Neural cell (in vitro differentiated cells): ENCODE measurements at regions not wholly inside any gene's neighbourhood (a gene's known extent, or its start where the extent isn't known, plus 50 kb on each side); places are given as distances from the start of the nearest gene placed in this dataset.

Experiments
- H2AFZ ChIP-seq: fragments of 200-600, 300-800 bp; sonication (generic), shearing (Covaris generic); 2 replicates; pipeline ENCODE4 v1.6.0; 2014; ENCODE audit warnings: low read depth, mild to moderate bottlenecking, antibody characterized with exemption, low read length, moderate library complexity
- H3F3A ChIP-seq: fragments of 200-600 bp; shearing (Covaris generic); 2 replicates; pipeline ENCODE4 v1.6.1; 2016; ENCODE audit warnings: mild to moderate bottlenecking, moderate library complexity, mixed read lengths, antibody characterized with exemption, low read length; ENCODE audit not compliant: insufficient read depth, poor library complexity, severe bottlenecking
- H3K27ac ChIP-seq: fragments of 200-600, 300-800 bp; sonication (generic), shearing (Covaris generic); 2 replicates; pipeline ENCODE4 v1.5.1; 2014; ENCODE audit warnings: mild to moderate bottlenecking, low read length, moderate library complexity
- H3K27me3 ChIP-seq: fragments of 300-800, 200-600 bp; sonication (generic), shearing (Covaris generic); 2 replicates; pipeline ENCODE4 v1.6.0; 2014; ENCODE audit warnings: mild to moderate bottlenecking, low read depth, low read length, moderate library complexity; ENCODE audit not compliant: insufficient read depth
- H3K36me3 ChIP-seq: fragments of 300-800, 200-600 bp; sonication (generic), shearing (Covaris generic); 2 replicates; pipeline ENCODE4 v1.5.1; 2014; ENCODE audit warnings: mild to moderate bottlenecking, antibody characterized with exemption, low read length, moderate library complexity; ENCODE audit not compliant: insufficient read depth
- H3K4me2 ChIP-seq: fragments of 300-800, 200-600 bp; sonication (generic), shearing (Covaris generic); 2 replicates; pipeline ENCODE4 v1.6.0; 2014; ENCODE audit warnings: mild to moderate bottlenecking, low read length
- H3K4me3 ChIP-seq: fragments of 300-800, 200-600 bp; sonication (generic), shearing (Covaris generic); 2 replicates; pipeline ENCODE4 v1.5.1; 2014; ENCODE audit warnings: mild to moderate bottlenecking, low read length, moderate library complexity
- H3K79me2 ChIP-seq: fragments of 200-600 bp; shearing (Covaris generic); replicated peaks from 2 replicates; pipeline ENCODE4 v1.6.0; 2014; ENCODE audit warnings: mild to moderate bottlenecking, low read length, moderate library complexity; ENCODE audit not compliant: insufficient read depth
- H3K9ac ChIP-seq: fragments of 300-800, 200-600 bp; sonication (generic), shearing (Covaris generic); 2 replicates; pipeline ENCODE4 v1.6.1; 2016; ENCODE audit warnings: mild to moderate bottlenecking, low read length, mixed read lengths
- H3K9me2 ChIP-seq: fragments of 200-600 bp; shearing (Covaris generic); 2 replicates; pipeline ENCODE4 v1.6.1; 2016; ENCODE audit warnings: mild to moderate bottlenecking, low read length, mixed read lengths; ENCODE audit not compliant: insufficient read depth
- H3K9me3 ChIP-seq: fragments of 200-600, 300-800 bp; sonication (generic), shearing (Covaris generic); 2 replicates; pipeline ENCODE4 v1.6.1; 2016; ENCODE audit warnings: mild to moderate bottlenecking, mixed run types, low read length, moderate library complexity, mixed read lengths
- H4K20me1 ChIP-seq: fragments of 200-600 bp; shearing (Covaris generic); 2 replicates; pipeline ENCODE4 v1.6.1; 2016; ENCODE audit warnings: mild to moderate bottlenecking, mixed run types; ENCODE audit not compliant: insufficient read depth
- EP300 ChIP-seq: fragments of 450-650 bp; conservative IDR thresholded peaks from 2 replicates; pipeline ENCODE4 v1.6.1; 2014; ENCODE audit warnings: antibody characterized with exemption, mild to moderate bottlenecking, moderate library complexity; ENCODE audit not compliant: poor library complexity, severe bottlenecking
- EZH2 ChIP-seq: fragments of 200-600, 300-800 bp; shearing (Covaris generic), sonication (generic); IDR thresholded peaks from 2 replicates; pipeline ENCODE4 v1.6.1; 2014; ENCODE audit warnings: antibody characterized with exemption, low read length, borderline replicate concordance, mild to moderate bottlenecking; ENCODE audit not compliant: insufficient read depth, poor library complexity, severe bottlenecking
- MXI1 ChIP-seq: fragments of 450-650 bp; conservative IDR thresholded peaks from 2 replicates; pipeline ENCODE4 v1.6.1; 2014; ENCODE audit warnings: antibody characterized with exemption, mild to moderate bottlenecking; ENCODE audit not compliant: poor library complexity, severe bottlenecking
- POLR2AphosphoS5 ChIP-seq: IDR thresholded peaks from 2 replicates; pipeline ENCODE4 v1.6.1; 2012
- RAD21 ChIP-seq: fragments of 450-650 bp; conservative IDR thresholded peaks from 2 replicates; pipeline ENCODE4 v1.6.1; 2014; ENCODE audit warnings: antibody characterized with exemption, mild to moderate bottlenecking, moderate library complexity
- REST ChIP-seq: IDR thresholded peaks from 2 replicates; pipeline ENCODE4 v1.6.1; 2012; ENCODE audit warnings: borderline replicate concordance
- SMC3 ChIP-seq: fragments of 450-650 bp; conservative IDR thresholded peaks from 2 replicates; pipeline ENCODE4 v1.6.1; 2014; ENCODE audit warnings: antibody characterized with exemption, mild to moderate bottlenecking, moderate library complexity; ENCODE audit not compliant: poor library complexity
- TAF1 ChIP-seq: IDR thresholded peaks from 2 replicates; pipeline ENCODE4 v1.6.1; 2012; ENCODE audit warnings: low read depth
- TF ChIP-seq, protein P1 (sequence below): fragments of 450-650 bp; IDR thresholded peaks from 2 replicates; pipeline ENCODE4 v1.5.1; 2014; ENCODE audit warnings: antibody characterized with exemption, mild to moderate bottlenecking, moderate library complexity; ENCODE audit not compliant: poor library complexity, severe bottlenecking

- H3K4me3 ChIP-seq, result no peak overlapping the region
- no peaks in the 10 kb centered on the region for H4K20me1 ChIP-seq
- H3K36me3 ChIP-seq, result no peaks in the 10 kb centered on the region
- H3K79me2 ChIP-seq, result no peaks in the 10 kb centered on the region
- H3K27ac ChIP-seq, result no peak overlapping the region
- no peaks in the 10 kb centered on the region for H3K9me3 ChIP-seq
- no peak overlapping the region for H2AFZ ChIP-seq
- H3F3A ChIP-seq, result no peaks in the 10 kb centered on the region
- H3K27me3 ChIP-seq, result no peaks in the 10 kb centered on the region
- H3K9ac ChIP-seq, result no peak overlapping the region
- H3K9me2 ChIP-seq, result no peaks in the 10 kb centered on the region
- H3K4me2 ChIP-seq, result no peak overlapping the region
- TF ChIP-seq POLR2AphosphoS5 (peak; percentile 74), SMC3 (no peak), EZH2 (no peak), REST (no peak)
These were observed 55.5 kb upstream of the SLC5A12 start for GRCh38 chr11:26777372-26777808.

DNA sequence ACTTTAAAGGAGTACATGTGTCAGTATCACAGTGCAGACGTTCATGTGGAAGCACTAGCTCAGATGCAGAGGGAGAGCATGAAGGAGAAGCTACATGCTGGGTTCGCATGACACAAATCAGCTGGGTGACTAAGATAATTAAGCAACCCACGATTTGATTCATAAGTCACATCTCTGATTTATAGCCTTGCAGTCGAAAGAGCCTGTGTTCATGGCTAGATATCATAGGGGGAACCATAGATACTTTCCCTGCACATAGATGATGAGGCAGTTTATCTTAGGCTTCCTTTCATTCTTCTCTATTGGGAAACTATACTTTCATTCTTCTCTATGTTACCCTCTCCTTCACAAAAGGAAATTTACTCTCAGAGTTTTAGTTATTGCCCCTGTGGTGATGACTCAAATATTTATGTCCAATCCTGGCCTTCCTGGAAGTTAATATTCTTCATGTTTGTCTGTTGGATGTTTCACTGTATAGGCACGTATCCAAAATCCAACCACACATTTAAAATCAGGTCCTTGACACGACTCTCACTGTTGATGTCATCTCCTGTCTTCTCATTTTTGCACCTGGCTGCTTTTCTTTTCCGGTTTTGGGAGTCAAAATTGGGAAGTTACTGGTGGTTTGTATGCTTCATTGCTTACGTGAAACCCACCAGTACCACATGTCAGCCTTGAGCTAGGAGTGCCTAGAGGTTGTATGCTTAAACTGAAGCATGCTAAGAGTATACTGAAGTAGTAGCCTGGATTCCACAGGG lies 56.3 kb upstream of the SLC5A12 start:
- no peak for TF ChIP-seq SMC3
- TF ChIP-seq EZH2, result no peak
- TF ChIP-seq, protein P1, sequence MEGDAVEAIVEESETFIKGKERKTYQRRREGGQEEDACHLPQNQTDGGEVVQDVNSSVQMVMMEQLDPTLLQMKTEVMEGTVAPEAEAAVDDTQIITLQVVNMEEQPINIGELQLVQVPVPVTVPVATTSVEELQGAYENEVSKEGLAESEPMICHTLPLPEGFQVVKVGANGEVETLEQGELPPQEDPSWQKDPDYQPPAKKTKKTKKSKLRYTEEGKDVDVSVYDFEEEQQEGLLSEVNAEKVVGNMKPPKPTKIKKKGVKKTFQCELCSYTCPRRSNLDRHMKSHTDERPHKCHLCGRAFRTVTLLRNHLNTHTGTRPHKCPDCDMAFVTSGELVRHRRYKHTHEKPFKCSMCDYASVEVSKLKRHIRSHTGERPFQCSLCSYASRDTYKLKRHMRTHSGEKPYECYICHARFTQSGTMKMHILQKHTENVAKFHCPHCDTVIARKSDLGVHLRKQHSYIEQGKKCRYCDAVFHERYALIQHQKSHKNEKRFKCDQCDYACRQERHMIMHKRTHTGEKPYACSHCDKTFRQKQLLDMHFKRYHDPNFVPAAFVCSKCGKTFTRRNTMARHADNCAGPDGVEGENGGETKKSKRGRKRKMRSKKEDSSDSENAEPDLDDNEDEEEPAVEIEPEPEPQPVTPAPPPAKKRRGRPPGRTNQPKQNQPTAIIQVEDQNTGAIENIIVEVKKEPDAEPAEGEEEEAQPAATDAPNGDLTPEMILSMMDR, result no peak
- no peak for TF ChIP-seq POLR2AphosphoS5
- TF ChIP-seq REST, result no peak
- TF ChIP-seq MXI1, result no peak
- TF ChIP-seq RAD21, result no peak
- TF ChIP-seq TAF1, result no peak
- TF ChIP-seq EP300, result no peak
- Histone ChIP-seq H3K27me3 (no peaks in the 10 kb centered on the region), H3K36me3 (no peaks in the 10 kb centered on the region), H3K9me2 (no peaks in the 10 kb centered on the region), H2AFZ (no peak overlapping the region), H3K27ac (no peak overlapping the region), H4K20me1 (no peaks in the 10 kb centered on the region), H3F3A (no peaks in the 10 kb centered on the region), H3K9me3 (no peaks in the 10 kb centered on the region), H3K4me2 (no peak overlapping the region), H3K79me2 (no peaks in the 10 kb centered on the region), H3K9ac (no peak overlapping the region), H3K4me3 (no peak overlapping the region)
